Hypothalamus (tissue), 51 donors: ENCODE measurements at regions not wholly inside any gene's neighbourhood (a gene's known extent, or its start where the extent isn't known, plus 50 kb on each side); places are given as distances from the start of the nearest gene placed in this dataset.
"Not testable (repeated sequence)": the region's sequence is repeated elsewhere in the genome, so short reads cannot be mapped to it uniquely, and the experiment has no call there.

Experiments
- DNase-seq, 51 donors: peaks; one replicate each; lab custom pipeline; 2025; lab: John Stamatoyannopoulos, UW

DNA sequence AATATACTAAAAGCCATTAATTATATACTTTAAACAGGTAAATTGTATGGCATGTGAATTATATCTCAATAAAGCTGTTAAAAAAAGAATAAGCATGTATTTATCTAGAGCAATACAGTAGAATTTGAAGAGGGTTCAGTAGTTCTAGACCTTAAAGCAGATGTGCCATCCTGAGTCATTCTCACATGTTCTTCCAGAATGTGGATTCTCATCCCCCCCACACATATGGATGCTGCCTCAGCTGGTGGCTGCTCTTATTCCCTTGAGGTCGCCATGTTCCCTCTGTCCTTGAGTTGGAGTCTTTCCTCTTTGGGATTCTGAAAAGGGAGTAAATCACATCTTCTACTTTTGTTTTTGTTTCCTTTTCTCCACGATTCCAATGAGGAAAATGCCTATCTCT lies 321.3 kb downstream of the AEBP2 start:
- DNase-seq, result no peak

DNA sequence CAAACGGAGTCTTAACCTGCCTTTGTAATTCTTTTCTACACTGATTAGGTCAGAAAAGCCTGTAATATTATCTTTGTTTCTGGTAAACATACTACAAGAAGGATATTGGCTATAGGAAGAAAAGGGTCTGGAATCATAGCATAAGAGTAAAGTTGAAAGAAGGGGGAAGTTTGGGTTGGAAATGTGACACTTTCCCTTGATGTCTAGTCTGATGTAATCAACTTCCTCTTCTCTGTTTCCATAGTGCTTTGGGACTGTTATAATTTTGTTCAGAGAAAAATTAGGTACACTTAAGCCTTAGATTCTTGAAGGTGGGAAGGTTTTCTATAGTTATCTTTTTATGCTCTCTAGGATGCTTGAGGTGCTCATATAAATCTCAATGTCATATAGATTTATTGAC lies 322.2 kb downstream of the AEBP2 start:
- DNase-seq, result no peak

DNA sequence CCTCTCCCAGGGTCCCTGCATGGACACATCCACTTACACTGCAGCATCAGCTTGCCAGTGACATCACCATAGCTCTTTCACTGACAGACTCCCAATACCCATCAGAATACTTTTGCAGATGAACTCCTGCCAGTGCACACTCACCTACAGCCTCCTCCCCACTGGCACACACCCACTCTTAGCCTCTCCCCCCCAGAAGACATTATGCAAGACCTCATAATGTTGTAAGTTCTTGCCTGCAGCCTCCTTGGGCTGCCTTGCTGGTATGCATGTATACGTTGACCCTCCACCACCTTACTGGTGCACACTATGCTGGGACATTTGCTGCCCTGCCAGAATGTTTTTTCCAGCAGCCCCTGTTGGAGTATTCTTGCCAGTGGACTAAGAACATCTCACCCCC lies 324.2 kb downstream of the AEBP2 start:
- no peak for DNase-seq

DNA sequence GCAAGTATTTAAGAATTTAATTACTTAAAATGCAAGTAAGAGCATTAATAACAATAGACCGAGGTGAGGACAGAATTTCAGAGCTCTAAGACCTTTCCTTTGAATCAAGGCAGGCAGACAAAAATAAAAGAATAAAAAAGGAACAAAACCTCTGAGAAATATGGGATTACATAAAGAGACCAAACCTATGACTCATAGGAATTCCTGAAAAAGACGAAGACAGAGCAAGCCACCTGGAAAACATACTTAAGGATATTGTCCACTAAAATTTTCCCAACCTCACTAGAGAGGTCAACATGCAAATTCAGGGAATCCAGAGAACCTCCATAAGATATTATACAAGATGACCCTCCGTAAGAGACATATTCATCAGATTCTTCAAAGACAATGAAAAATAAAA lies 325.1 kb downstream of the AEBP2 start:
- DNase-seq, result no peak

DNA sequence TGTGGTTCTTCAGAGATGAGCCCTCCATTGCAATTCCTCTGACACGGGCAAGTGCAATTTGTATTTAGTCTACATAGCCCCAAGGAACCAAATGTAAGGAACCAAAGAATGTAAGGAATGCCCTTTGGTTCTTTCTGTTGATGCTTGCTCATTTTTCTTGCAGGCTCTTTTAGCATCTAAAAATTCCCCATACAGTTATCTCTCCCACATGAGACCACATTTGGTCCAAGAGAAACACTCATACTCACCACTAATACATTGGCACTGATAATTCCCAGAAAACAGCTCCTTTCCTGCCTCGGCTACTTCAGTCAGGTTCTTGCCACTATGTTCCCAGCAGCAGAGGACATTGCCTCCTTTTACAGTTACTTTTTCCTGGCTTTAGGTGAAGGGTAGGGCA lies 332.6 kb downstream of the AEBP2 start:
- DNase-seq, result no peak

DNA sequence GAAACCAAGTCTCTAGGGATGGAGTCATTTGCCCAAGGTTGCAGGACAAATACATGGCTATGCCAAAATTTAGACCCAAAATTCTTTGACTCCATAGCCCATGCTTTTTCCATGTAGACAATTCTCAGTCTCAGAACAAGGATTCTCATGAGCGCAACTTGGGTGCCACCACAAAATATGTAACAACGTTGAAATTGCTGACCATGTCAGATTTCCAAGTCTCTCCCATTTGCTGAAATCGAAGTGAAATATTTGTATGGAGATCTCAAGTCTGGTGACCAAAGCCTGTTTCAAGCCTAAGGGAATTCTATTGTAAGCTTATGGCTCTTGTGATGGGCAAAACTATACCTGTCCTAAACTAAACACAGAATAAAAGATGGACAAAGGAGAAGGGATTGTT lies 333.5 kb downstream of the AEBP2 start:
- DNase-seq, result no peak

DNA sequence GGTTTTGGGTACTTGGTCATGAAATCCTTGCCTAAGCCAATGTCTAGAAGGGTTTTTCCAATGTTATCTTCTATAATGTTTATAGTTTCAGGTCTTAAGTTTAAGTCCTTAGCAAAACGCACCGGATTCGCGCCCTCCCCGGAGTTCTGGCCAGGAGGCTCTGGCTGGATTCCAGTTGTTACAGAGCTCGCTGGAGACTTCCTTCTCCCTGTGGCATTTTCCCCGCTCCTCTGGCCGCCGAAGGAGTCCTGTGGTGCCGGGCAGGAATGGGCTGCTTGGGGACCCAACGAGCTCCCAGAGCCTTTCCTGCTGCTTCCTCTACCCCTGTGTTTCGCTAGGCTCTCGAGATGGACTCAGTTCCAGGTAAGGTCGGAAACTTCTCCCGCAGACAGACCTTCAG lies 335.9 kb downstream of the AEBP2 start:
- DNase-seq, result no peak

DNA sequence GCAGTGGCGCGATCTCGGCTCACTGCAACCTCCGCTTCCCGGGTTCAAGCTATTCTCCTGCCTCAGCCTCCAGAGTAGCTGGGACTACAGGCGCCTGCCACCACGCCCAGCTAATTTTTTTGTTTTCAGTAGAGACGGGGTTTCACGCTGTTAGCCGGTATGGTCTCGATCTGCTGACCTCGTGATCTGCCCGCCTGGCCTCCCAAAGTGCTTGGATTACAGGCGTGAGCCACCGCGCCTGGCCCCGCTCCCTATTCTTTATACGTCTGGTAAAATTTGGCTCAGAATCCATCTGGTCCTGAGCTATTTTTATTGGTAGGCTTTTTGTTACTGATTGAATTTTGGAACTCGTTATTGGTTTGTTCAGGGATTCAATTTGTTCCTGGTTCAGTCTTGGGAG lies 336.7 kb downstream of the AEBP2 start:
- DNase-seq, result not testable (repeated sequence)

DNA sequence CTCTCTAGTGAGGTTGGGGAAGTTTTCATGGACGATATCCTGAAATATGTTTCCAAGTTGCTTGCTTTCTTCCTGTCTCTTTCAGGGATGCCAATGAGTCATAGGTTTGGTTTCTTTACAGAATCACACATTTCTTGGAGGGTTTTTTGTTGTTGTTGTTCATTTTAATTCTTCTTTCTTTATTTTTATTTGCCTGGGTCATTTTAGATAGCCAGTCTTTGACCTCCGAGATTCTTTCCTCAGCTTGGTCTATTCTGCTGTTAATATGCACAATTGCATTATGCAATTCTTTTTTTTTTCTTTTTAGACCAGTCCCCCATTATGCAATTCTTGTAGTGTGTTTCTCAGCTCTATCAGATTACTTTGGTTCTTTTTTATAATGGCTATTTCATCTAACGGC lies 338.9 kb downstream of the AEBP2 start:
- no peak for DNase-seq

DNA sequence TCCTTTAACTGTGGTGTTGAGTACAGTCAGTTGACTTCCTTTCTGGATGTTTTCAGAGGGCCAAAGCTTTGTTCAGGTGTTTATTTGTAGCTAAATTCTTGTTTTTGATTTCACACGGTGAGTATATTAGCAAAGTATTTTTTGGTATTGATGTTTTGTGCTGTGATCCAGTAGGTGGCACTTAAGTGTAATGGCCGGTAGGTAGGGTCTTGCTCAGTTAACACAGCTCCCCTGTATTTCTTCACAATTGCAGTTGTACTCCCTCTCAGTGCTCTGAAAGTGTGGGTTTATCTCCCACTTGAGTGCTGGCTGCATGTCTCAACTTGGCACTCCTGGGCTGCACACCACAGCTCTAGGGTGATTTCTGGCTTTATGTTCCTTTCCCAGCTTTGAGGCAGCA lies 339.5 kb downstream of the AEBP2 start:
- DNase-seq, result no peak

DNA sequence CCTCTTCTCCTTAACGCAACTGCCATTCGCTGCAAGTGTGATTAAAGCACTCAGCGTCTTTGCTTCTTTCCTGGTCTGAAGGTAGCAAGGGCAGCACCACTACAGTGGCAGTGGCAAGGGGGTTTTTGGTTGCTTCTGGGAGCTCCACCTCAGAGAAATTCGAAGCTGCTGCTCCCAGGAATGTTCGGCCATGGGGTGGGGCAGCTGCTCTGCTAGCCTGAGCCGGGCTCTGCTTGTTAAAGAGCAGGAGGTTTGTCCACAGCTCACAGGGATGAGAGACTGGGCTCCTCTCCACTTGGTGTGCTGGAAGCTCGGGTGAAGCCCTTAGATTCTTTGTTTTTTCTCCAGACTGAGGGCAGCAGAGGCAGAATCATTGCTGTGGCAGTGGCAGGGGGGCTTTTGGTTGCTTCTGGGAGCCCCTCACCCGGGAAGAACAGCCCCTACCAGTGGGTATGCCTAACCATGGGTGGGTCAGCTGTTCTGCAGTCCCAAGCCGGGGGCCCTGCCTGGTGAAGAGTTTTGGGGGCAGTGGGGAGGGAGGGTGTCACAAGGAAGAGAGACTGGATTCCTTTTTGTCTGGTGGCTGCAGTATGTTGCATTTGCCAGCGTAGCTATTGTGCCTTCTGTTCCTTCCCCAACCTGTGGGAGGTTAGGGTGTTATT lies 340.2 kb downstream of the AEBP2 start:
- DNase-seq, result no peak

DNA sequence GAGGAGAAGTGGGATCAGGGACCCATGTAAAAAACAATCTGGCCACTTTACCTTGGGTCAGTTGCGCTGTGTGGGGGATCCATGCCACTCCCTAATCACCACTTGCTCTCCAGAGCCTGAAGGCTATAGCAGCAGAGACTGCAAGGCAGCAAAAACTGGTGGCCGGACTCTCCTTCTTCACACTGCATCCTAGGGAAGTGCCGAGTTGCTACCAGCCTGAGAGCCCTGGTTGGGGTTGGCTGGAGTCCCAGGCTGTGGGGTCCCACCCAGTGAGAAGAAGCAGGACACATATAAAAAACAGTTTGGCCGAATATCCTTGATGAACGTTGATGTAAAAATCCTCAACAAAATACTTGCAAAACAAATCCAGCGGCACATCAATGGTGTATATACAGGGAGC lies 341.2 kb downstream of the AEBP2 start:
- no peak for DNase-seq

DNA sequence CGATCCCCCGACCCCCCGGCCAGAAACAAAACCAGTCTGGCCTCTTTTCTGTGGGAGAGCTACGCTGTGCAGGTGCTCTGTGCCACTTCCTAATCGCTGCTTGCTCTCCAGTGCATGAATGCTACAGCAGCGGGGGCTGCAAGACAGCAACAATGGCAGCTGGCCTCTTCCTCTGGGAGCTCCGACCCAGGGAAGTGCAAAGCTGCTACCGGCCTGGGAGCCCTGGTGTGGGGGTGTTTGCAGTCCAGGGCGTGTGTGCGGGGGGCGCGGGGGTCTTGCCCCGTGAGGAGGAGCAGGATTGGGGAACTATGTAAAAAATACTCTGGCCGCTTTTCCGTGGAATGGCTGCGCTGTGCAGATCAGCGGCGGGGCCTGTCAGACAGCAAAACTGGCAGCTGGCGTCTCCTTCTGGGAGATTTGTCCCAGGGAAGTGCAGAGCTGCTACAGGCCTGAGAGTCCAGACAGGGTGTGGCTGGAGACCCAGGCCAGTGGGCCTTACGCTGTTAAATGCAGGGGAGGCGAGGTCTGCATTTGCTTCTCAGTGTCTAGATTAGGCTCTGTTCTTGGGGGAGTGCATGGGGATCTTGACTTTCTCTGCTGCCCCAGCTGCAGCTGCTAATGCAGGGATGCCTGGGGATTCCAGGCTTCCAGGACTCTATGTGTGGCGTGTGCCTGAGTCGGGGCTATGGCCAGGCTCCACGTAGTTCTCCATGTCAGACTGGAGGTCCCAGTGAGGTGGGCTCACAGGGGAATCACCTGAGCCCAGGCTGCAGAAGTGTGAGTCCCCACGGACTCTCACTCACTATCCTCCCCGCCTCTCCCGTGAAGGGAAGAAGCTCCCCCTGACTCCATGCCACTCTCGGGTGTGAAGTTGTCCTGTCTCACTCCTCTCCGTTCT lies 344.5 kb downstream of the AEBP2 start:
- DNase-seq, result no peak

DNA sequence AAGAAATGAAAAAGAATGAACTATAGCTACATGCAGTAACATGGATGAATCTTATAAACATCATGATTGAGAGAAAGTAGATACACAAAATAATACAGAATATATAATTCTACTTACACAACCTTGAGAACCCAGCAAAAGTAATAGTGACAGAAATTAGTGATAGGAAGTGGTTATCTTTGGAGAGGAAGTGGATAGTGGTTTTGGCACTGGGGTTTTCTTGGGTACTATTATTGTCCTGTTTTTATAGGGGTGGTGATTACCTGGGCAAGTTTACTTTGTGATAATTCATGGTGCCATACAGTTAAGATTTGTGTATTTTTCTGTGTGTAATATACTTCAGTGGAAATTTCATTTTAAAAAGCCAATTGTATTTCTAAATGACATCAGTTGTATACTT lies 352.7 kb downstream of the AEBP2 start:
- DNase-seq, result no peak

DNA sequence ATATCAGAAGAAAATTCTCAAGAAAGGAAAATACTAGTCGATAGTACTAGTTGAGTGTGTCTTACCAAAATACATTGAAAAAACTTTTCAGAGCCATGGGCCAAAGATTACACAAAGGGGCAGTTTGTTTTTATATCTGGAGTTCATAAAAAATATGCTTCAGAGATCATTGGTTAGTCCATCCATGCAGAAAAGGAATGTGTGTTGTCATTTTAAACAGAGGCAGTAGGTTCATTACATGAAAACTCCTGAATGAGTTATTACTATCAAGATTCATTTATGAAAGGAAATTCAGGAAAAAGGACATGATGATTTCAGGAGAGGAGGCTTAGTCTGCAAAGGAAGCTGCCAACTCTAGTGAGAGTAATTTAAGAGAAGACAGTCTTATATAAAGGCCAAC lies 354.8 kb downstream of the AEBP2 start:
- no peak for DNase-seq

DNA sequence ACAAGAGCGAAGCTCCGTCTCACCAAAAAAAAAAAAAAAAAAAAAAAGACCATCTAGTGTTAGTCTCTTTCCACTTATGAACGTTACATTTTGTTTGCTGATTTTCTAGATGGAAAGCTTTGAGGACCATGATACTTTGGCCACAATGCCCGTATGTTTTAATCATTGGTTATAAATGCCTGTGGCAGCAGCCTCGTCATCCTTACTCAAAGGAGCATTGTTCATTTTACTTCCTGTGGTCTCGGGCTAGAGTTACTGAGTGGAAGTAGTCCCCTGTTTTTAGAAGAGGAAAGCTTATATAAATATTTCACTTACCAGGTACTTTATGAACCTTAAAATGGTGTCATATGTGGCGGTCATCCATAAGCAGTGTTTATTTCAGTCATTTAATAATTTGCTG lies 359.9 kb downstream of the AEBP2 start:
- DNase-seq, result no peak

DNA sequence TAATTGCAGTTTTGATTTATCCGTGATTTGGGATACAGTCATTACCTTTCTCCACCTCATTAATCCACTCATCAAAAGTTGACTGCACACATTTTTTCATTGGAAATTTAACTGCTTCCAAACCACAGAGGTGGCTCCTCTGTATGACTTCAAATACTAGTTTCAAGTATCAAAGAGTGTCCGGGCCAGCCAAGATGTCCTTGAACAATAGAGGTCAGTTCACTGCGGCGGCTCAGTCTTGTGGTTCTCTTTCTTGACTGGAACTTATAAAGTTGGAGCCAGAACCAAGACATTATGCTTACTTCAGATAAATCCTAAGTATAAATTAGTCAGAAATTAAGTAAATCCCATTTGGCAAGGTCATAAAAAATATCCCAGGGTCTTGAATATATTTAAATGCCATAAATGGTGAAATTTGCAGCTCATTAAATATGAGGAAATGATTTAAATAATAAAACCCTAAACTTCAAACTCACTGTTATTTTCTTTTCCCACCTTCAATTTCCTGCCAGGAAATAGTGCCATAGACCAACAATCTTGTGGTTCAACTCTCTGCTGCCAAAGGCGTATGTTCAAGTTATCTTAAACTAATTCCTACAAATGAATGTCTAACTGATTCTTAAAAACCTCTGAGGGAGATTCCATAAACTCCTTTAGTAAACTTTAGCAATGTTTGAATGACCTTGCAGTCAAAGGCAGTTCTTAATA lies 360.8 kb downstream of the AEBP2 start:
- no peak for DNase-seq

DNA sequence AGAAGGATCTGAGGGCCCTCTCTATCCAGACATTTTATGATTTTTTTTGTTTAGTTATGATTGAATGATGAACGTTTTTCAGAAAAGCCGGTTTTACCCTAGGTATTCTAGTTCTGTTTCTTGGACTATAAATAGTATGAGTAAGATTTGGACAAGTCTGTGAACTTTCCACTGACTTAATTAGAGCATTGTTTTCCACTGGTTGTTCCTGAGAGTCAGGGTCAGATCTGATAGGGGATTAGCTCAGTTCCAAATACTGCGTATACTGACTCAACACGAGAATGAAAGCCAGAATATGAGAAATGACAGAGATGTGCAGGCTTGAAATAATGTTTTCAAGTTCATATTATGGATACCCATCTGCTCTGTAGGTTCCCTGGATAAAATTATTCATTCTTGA lies 361.6 kb downstream of the AEBP2 start:
- DNase-seq, result no peak

DNA sequence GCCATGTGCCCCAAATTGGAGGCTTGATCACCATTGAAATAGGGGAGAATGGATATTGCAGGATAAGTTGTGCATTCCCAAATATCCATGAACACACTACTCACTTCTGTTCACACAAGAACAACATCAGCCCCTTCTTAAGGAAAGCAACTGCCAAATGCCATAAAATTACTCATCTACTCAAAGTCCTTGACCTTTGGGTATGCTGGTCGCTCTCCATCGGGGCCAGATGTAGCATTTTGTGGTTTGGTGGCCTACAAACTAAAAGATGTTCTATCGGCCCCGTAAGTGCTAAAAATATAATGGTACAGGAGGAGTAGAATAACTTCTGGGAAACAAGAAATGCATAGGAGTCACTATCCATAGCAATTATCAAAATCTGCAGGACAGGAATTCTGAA lies 362.6 kb downstream of the AEBP2 start:
- no peak for DNase-seq

DNA sequence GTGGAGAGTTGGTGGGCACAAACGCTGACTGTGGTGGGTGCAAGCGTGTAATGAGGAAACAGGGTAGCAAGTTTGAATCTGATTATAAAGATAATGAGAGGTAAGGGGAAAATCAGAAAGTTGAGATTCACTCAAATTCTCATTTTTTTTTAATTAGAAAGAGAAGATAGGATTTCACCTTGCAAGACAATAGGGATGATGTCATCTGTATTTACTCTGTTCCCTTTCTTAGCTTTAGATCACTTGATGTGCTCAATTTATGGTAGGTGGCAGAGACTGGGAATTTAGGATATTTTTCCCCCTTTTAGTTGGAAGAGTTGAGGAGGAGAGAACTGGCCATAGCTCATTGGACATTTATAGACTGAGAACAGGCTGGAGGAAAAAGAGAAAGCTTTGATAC lies 363.6 kb downstream of the AEBP2 start:
- DNase-seq, result no peak

DNA sequence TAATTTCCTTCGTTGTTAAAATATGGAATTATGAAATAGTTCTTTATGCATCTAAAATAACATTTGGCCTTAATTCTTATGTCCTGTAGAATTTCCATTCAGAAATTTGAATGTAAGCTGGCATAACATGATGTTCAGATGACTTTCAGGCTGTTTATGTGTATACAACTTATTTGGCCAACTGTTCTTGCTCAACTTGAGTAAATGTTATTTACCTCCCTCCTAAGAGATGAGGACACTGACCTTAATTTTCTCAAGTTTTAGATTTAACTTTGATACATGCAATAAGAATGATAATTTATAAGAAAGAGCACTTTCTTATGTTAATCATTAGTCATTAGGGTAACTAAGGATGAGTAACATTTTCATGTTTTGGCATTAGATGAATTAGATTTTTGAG lies 365.4 kb downstream of the AEBP2 start:
- DNase-seq, result no peak

DNA sequence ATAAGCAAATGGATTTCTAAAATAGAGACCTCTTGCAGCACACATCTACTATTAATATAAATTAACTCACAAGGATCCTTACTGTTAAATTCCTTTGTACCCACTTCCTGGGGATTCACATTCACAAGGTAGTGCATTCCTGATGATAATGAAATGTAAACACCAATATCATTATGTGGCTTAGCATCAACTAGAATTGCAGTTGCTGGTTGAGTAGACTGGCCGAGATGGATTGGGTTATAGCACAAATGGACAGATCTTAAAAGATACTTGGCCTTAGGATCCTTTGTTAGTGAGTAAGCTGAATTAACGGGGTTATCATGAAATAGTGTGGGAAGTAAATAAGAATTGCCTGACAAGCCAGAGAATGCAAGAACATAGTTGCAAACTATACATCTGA lies 369.1 kb downstream of the AEBP2 start:
- no peak for DNase-seq
